K562 (cell line): ENCODE measurements at regions not wholly inside any gene's neighbourhood (a gene's known extent, or its start where the extent isn't known, plus 50 kb on each side); places are given as distances from the start of the nearest gene placed in this dataset.

Experiments used
- ATAC-seq: fragments of 200-7000 bp; cut with Tn5 transposase; 3 replicates; pipeline ENCODE4 v1.9.1; 2020; ENCODE audit warnings: moderate library complexity
- BruUV-seq: library from RNA; stranded (reverse); fragments of 400-500 nt; replicated peaks from 2 replicates; lab custom pipeline; 2021; lab: Mats Ljungman, UMichigan
- CTCF ChIA-PET: fragments of 300-600 bp; formaldehyde crosslinking; extraction: SDS; loops from one replicate; lab custom pipeline; 2021; ENCODE audit warnings: low intra/inter-chr PET ratio; lab: Yijun Ruan, JAX
- POLR2A ChIA-PET: fragments of 300-600, 350-650 bp; sonication (Branson Sonifier 250); formaldehyde crosslinking; extraction: SDS; loops from one replicate; lab custom pipeline; 2021; ENCODE audit warnings: antibody characterized with exemption, inconsistent platforms; lab: Yijun Ruan, JAX
- DNase-seq, 4 experiments: peaks; one replicate each; pipeline versions ENCODE4 v3.0.0 to v3.0.0-alpha.2; 2011 to 2018; ENCODE audit warnings: low spot score in 3 of 4, mixed read lengths in 3 of 4; ENCODE audit errors: extremely low read depth in 1 of 4
- FAIRE-seq: peaks from 2 replicates; lab custom pipeline; 2011; peaks lifted over from hg19 to GRCh38; lab: Jason Lieb, UNC
- H2AFZ ChIP-seq: 2 replicates; pipeline ENCODE4 v1.6.0; 2011; ENCODE audit warnings: low read depth, low read length, control low read depth, inconsistent platforms
- H3K27ac ChIP-seq: fragments of 200-600 bp; 3 replicates; pipeline ENCODE4 v1.8.0; 2011; ENCODE audit warnings: low read depth, mild to moderate bottlenecking, control low read depth, inconsistent platforms, low read length, moderate library complexity, mixed read lengths; ENCODE audit errors: extremely low read depth
- H3K27me3 ChIP-seq, 2 experiments: fragments of 300-600 bp in 1 of 2; 2 replicates in 1 of 2; 3 replicates in 1 of 2; pipeline versions ENCODE4 v1.6.0 to v1.8.0; 2011; ENCODE audit warnings: inconsistent platforms in 2 of 2, low read length in 2 of 2, mild to moderate bottlenecking in 1 of 2, mixed read lengths in 1 of 2, moderate library complexity in 1 of 2; ENCODE audit not compliant: control insufficient read depth in 2 of 2, insufficient read depth in 2 of 2
- H3K36me3 ChIP-seq: fragments of 300-600 bp; 3 replicates; pipeline ENCODE4 v1.8.0; 2011; ENCODE audit warnings: mild to moderate bottlenecking, low read length, inconsistent platforms; ENCODE audit not compliant: control insufficient read depth, insufficient read depth
- H3K4me1 ChIP-seq, 2 experiments: fragments of 200-600 bp in 1 of 2; replicated peaks in 1 of 2; 2 replicates in 1 of 2; 3 replicates in 1 of 2; pipeline versions ENCODE4 v1.5.1 to v1.8.0; 2011; ENCODE audit warnings: inconsistent platforms in 2 of 2, low read length in 2 of 2, mild to moderate bottlenecking in 1 of 2, mixed read lengths in 1 of 2, moderate library complexity in 1 of 2; ENCODE audit not compliant: control insufficient read depth in 2 of 2, insufficient read depth in 2 of 2
- H3K4me2 ChIP-seq: 2 replicates; pipeline ENCODE4 v1.6.1; 2011; ENCODE audit warnings: low read length, control low read depth, inconsistent platforms, mixed read lengths; ENCODE audit not compliant: insufficient read depth
- H3K4me3 ChIP-seq: fragments of 200-600 bp; sonication (generic), shearing (Covaris generic); 2 replicates; pipeline ENCODE4 v1.5.1; 2016; ENCODE audit warnings: control low read depth, inconsistent platforms
- H3K79me2 ChIP-seq: fragments of 200-600 bp; 3 replicates; pipeline ENCODE4 v1.8.0; 2011; ENCODE audit warnings: low read length, inconsistent platforms; ENCODE audit not compliant: control insufficient read depth, insufficient read depth
- H3K9ac ChIP-seq, 2 experiments: 2 replicates each; pipeline versions ENCODE4 v1.6.0 to v1.6.1; 2011; ENCODE audit warnings: low read depth in 2 of 2, low read length in 2 of 2, control low read depth in 1 of 2, inconsistent platforms in 1 of 2, mild to moderate bottlenecking in 1 of 2, mixed read lengths in 1 of 2; ENCODE audit not compliant: insufficient read depth in 1 of 2
- H3K9me1 ChIP-seq: one replicate; pipeline ENCODE4 v1.6.0; 2011; ENCODE audit warnings: inconsistent platforms, mild to moderate bottlenecking, low read length, moderate library complexity; ENCODE audit not compliant: control insufficient read depth, insufficient read depth
- H3K9me3 ChIP-seq: replicated peaks from 2 replicates; pipeline ENCODE4 v1.5.1; 2011; ENCODE audit warnings: low read depth, low read length, inconsistent platforms; ENCODE audit not compliant: control insufficient read depth, insufficient read depth
- H4K20me1 ChIP-seq: replicated peaks from 2 replicates; pipeline ENCODE4 v1.6.1; 2011; ENCODE audit warnings: low read length, inconsistent platforms, mixed read lengths; ENCODE audit not compliant: control insufficient read depth, insufficient read depth
- WGBS: fragments of 100-300 bp; shearing (Covaris generic); methylation state at CpG from one replicate; pipeline ENCODE4 v1.1.6; 2016; ENCODE audit warnings: low coverage, mixed read lengths; ENCODE audit not compliant: insufficient coverage; ENCODE audit errors: missing lambda C conversion rate; 5-methylcytosine and 5-hydroxymethylcytosine counted together
- in situ Hi-C: fragments of 300-500 bp; cut with MboI; formaldehyde crosslinking; loops from 4 replicates; pipeline ENCODE4 v1.15.0; 2018; ENCODE audit warnings: inconsistent platforms, mixed read lengths
- intact Hi-C: fragments of 100-400 bp; cut with micrococcal nuclease; formaldehyde crosslinking; loops from 2 replicates; pipeline ENCODE4 v1.14.2; 2022
- TF ChIP-seq, protein P1 (sequence below): sonication (generic); formaldehyde crosslinking; IDR thresholded peaks from 2 replicates; pipeline ENCODE4 v1.8.1; 2023; ENCODE audit warnings: mild to moderate bottlenecking, missing genetic modification reagents

DNA sequence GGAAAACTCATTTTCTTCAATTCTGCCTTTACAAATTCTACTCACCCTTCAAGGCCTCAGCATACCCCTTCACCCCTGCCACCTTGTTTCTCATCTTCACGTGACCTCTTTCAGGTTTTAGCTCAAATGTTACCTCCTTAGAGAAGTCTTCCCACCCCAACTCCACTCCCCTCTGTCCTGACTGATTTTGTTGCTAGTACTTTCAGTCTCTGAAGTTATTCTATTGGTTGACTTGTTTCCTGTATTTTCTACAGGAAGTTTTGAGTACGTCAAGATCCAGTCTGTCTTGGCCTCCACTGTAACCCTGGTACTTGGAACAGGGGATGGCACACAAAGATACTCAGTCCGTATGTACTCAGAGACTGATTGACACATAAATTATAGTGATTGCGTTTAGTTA is 296.1 kb downstream of the DHX35 start:
- no peak for FAIRE-seq
- CTCF ChIA-PET: no interaction called here

More for the DNA sequence above, 296.1 kb downstream of the DHX35 start:
- intact Hi-C loops: no loop called here
- no peaks in the 10 kb centered on the region for H3K36me3 ChIP-seq
- TF ChIP-seq, protein P1, sequence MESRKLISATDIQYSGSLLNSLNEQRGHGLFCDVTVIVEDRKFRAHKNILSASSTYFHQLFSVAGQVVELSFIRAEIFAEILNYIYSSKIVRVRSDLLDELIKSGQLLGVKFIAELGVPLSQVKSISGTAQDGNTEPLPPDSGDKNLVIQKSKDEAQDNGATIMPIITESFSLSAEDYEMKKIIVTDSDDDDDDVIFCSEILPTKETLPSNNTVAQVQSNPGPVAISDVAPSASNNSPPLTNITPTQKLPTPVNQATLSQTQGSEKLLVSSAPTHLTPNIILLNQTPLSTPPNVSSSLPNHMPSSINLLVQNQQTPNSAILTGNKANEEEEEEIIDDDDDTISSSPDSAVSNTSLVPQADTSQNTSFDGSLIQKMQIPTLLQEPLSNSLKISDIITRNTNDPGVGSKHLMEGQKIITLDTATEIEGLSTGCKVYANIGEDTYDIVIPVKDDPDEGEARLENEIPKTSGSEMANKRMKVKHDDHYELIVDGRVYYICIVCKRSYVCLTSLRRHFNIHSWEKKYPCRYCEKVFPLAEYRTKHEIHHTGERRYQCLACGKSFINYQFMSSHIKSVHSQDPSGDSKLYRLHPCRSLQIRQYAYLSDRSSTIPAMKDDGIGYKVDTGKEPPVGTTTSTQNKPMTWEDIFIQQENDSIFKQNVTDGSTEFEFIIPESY (CRISPR knock-in tag): no peak
- H3K4me3 ChIP-seq: no peak overlapping the region
- H3K9ac ChIP-seq: no peak overlapping the region
- no peaks in the 10 kb centered on the region; a peak in 1 of 5 replicates for H3K27me3 ChIP-seq
- no peaks in the 10 kb centered on the region for H3K9me3 ChIP-seq
- no peak overlapping the region for H2AFZ ChIP-seq
- WGBS: 3% methylated on average over 4 of the region's 4 CpGs
- in situ Hi-C loops: loop anchor here (25.0 kb wide), 2 partner anchors 1429 to 1679 kb away; partner anchors contain the start of gene MAFB
- no peaks in the 10 kb centered on the region for H3K79me2 ChIP-seq
- DNase-seq (no peak), ATAC-seq (no peak)
- H3K9me1 ChIP-seq: no peaks in the 10 kb centered on the region
- POLR2A ChIA-PET: interaction anchor here (0.6 kb wide), 1 partner anchor 17 kb away, joined by 4 read pairs; no protein-coding TSS in a partner anchor
- H3K4me1 ChIP-seq: no peaks in the 10 kb centered on the region
- H3K27ac ChIP-seq: no peak overlapping the region
- no peak overlapping the region for H3K4me2 ChIP-seq
- no TSS peak for BruUV-seq
- no peaks in the 10 kb centered on the region for H4K20me1 ChIP-seq
